Testis (tissue), 2 donors: ENCODE measurements at regions not wholly inside any gene's neighbourhood (a gene's known extent, or its start where the extent isn't known, plus 50 kb on each side); places are given as distances from the start of the nearest gene placed in this dataset.

Experiments
- DNase-seq: peaks from one replicate; pipeline ENCODE4 v3.0.0-alpha.2; 2019
- H3K27ac ChIP-seq, 2 donors: fragments of 200-600 bp; sonication (generic); one replicate each; pipeline ENCODE4 v1.5.1; 2019
- H3K27me3 ChIP-seq: fragments of 200-600 bp; sonication (generic); one replicate; pipeline ENCODE4 v1.5.1; 2019
- H3K36me3 ChIP-seq: fragments of 200-600 bp; sonication (generic); one replicate; pipeline ENCODE4 v1.5.1; 2017; ENCODE audit warnings: low read depth; ENCODE audit errors: missing control alignments
- H3K4me1 ChIP-seq: fragments of 200-600 bp; sonication (generic); one replicate; pipeline ENCODE4 v1.5.1; 2019
- H3K4me3 ChIP-seq, 2 donors: fragments of 200-600 bp; sonication (generic); one replicate each; pipeline ENCODE4 v1.5.1; 2017 to 2019
- H3K9me3 ChIP-seq: fragments of 200-600 bp; sonication (generic); one replicate; pipeline ENCODE4 v1.5.1; 2017
- CTCF ChIP-seq, 3 experiments: fragments of 450-650 bp in 2 of 3; fragments of 200-600 bp in 1 of 3; sonication (generic) in 1 of 3; IDR thresholded peaks; one replicate each; pipeline ENCODE4 v1.5.1; 2016 to 2019; ENCODE audit warnings: antibody characterized with exemption in 3 of 3, mild to moderate bottlenecking in 2 of 3, moderate library complexity in 1 of 3
- POLR2A ChIP-seq: fragments of 450-650 bp; IDR thresholded peaks from one replicate; pipeline ENCODE4 v1.6.1; 2017; ENCODE audit warnings: antibody characterized with exemption, mild to moderate bottlenecking, moderate library complexity
- WGBS, 2 donors: methylation state at CpG; one replicate each; pipeline ENCODE4 v1.1.5; 2018; 5-methylcytosine and 5-hydroxymethylcytosine counted together
- intact Hi-C: fragments of 100-400 bp; cut with DNase I; formaldehyde crosslinking; loops from one replicate; pipeline ENCODE4 v1.15.1; 2023; ENCODE audit warnings: low total_unique reads
- small RNA-seq, 2 donors: library from RNA; depleted of rRNA; stranded (forward); fragments of <200 nt; gene quantifications; one replicate each; pipeline ENCODE3, GENCODE V24; 2016

GRCh38 chr13:74190999-74191398 is 56.8 kb upstream of the KLF12 start:
- H3K36me3 ChIP-seq: no peaks in the 10 kb centered on the region
- H3K4me1 ChIP-seq: no peaks in the 10 kb centered on the region
- intact Hi-C loops: no loop called here
- H3K4me3 ChIP-seq: no peak overlapping the region
- no peak for DNase-seq
- no peaks in the 10 kb centered on the region for H3K27me3 ChIP-seq
- 61 to 63% methylated on average over 1 of the region's 1 CpG for WGBS, 2 donors
- H3K9me3 ChIP-seq: no peaks in the 10 kb centered on the region
- H3K27ac ChIP-seq: no peak overlapping the region
- no peak for TF ChIP-seq POLR2A
- TF ChIP-seq CTCF (IDR thresholded peaks at IDR 0.05): no peak

DNA sequence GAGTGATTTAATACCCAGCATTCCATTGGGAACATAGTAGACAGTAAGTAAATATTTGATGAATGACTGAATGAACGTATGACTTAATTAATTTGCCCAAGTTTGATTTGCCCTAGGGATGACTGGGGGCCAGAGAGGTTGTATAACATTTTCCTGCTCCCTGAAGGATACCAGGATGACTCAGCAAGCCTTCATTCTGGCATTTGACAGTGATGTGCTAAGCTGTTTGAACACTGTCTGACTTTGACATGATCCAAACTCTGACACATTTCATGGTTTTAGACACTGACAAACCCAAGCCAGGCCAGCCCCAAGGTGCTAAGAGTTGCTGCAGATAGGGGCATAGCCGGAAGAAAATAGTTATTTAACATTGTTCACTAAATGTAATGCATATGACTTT is 53.4 kb upstream of the KLF12 start:
- Histone ChIP-seq H3K27ac (no peak overlapping the region), H3K36me3 (no peaks in the 10 kb centered on the region), H3K4me3 (no peak overlapping the region), H3K9me3 (no peaks in the 10 kb centered on the region), H3K4me1 (no peaks in the 10 kb centered on the region), H3K27me3 (no peaks in the 10 kb centered on the region)
- no peak for DNase-seq
- WGBS, 2 donors: 67 to 86% methylated on average over 2 of the region's 2 CpGs
- intact Hi-C loops: no loop called here
- TF ChIP-seq POLR2A (no peak), CTCF (IDR thresholded peaks at IDR 0.05) (no peak)

GRCh38 chr13:74184283-74184682 is 50.1 kb upstream of the KLF12 start:
- 79 to 82% methylated on average over 1 of the region's 1 CpG for WGBS, 2 donors
- H3K27ac ChIP-seq: no peak overlapping the region
- no peaks in the 10 kb centered on the region for H3K27me3 ChIP-seq
- TF ChIP-seq CTCF (IDR thresholded peaks at IDR 0.05) (no peak), POLR2A (no peak)
- no peak for DNase-seq
- H3K9me3 ChIP-seq: no peaks in the 10 kb centered on the region
- no peaks in the 10 kb centered on the region for H3K4me1 ChIP-seq
- no peak overlapping the region for H3K4me3 ChIP-seq
- intact Hi-C loops: no loop called here
- no peaks in the 10 kb centered on the region for H3K36me3 ChIP-seq

Small RNA genes lying in the stretch of these regions (small RNA-seq; reads per million reads assigned to genes)
- gene RNU6-38P (0 reads per million in 2 donors), gene RNY1P5 (0 reads per million in 2 donors)
